H1 (cell line): ENCODE measurements at regions not wholly inside any gene's neighbourhood (a gene's known extent, or its start where the extent isn't known, plus 50 kb on each side); places are given as distances from the start of the nearest gene placed in this dataset.

Experiments used
- BCL11A ChIP-seq, 2 experiments: IDR thresholded peaks; one replicate each; pipeline ENCODE4 v1.6.1; 2011; ENCODE audit warnings: low read depth in 2 of 2, low read length in 2 of 2, mild to moderate bottlenecking in 2 of 2
- CHD7 ChIP-seq: fragments of 300-600 bp; sonication (generic); IDR thresholded peaks from 2 replicates; pipeline ENCODE4 v1.7.1; 2012; ENCODE audit warnings: low read length, moderate library complexity, mild to moderate bottlenecking, inconsistent platforms; ENCODE audit not compliant: insufficient replicate concordance
- HDAC6 ChIP-seq: IDR thresholded peaks from one replicate; pipeline ENCODE4 v1.7.1; 2012; ENCODE audit warnings: low read depth, mild to moderate bottlenecking, inconsistent platforms, low read length, moderate library complexity
- KDM5A ChIP-seq: fragments of 200-600 bp; IDR thresholded peaks from 2 replicates; pipeline ENCODE4 v1.7.1; 2012; ENCODE audit warnings: mild to moderate bottlenecking, low read length, inconsistent platforms, mixed read lengths
- TCF12 ChIP-seq: IDR thresholded peaks from 2 replicates; pipeline ENCODE4 v1.6.1; 2011; ENCODE audit warnings: low read depth, mild to moderate bottlenecking, low read length

GRCh38 chr11:59271811-59272327 lies 59.1 kb upstream of the MPEG1 start (continued):
- no peak for TF ChIP-seq CHD7
- no peak for TF ChIP-seq HDAC6
- TF ChIP-seq KDM5A = no peak
- TF ChIP-seq BCL11A (IDR thresholded peaks at IDR 0.05; ENCODE audit: low read depth in 2 of 2, low read length in 2 of 2) = no peak
- no peak for TF ChIP-seq TCF12
